ENCODE measurements at regions not wholly inside any gene's neighbourhood (a gene's known extent, or its start where the extent isn't known, plus 50 kb on each side); places are given as distances from the start of the nearest gene placed in this dataset.
"Not testable (repeated sequence)": the region's sequence is repeated elsewhere in the genome, so short reads cannot be mapped to it uniquely, and the experiment has no call there.

DNA sequence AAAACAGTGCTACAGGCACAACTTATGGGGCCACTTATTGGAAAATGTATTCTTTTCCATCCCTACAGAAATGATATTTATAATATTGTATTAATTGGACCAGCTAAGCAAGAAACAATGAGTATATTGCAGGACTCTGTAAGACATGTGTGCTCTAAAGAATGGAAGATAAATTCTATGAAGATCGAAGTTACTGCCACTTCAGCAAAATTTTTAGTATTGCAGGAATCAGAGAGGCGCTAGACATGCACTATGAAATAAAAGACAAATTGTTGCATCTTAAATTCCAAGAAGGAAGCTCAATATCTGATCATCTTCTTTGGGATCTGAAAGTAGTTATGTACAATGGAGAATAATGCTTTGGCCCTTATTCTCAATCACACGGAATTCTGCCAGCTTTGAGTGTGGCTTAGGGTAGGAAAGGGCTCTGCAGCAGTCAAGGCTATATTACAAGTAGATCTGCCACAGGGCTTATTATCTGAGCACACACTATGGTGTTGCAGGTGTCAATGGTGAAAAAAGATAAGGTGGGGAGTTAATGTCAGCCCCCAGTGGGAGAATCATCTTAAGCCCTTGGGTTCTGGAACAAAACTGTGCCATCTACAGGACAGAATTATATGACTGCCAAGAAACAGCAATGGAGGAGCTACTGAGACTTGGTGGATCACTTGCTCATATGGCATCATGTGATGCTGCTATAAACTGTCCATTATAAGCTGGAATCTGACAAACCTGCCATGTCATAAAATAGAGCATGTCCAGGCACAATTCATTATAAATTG lies 334.0 kb upstream of the NDST3 start:
- DNase-seq, result no peak

DNA sequence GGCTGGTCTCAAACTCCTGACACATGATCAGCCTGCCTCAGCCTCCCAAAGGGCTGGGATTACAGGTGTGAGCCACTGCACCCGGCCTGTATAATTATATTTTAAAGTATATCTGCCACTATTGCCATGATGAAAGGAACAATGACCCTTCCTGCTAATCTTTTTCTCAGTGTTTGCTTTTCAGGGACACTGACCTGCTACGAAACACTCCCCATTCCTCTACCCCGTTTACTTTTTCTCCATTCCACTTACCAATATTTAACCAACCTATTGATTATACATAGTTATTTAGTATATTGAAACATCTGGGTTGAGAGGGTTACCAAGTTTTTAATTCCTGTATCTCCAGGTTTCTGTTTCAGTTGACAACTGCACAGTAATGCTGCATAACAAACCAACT lies 331.9 kb upstream of the NDST3 start:
- DNase-seq, result no peak

DNA sequence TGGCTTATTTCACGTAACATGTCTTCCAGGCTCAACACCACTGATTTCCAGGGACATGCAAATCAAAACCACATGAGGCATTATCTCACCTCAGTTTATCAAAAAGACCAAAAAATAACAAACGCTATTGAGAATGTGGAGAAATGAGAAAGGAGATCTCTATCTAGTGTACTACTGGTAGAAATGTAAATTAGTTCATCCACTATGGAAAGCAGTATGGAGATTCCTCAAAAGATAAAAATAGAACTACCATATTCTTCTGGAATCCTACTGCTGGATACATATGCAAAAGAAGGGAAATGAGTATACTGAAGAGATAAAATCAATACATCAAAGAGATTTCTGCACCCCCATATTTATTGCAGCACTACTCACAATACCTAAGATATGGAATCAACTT lies 329.6 kb upstream of the NDST3 start:
- DNase-seq, result no peak

DNA sequence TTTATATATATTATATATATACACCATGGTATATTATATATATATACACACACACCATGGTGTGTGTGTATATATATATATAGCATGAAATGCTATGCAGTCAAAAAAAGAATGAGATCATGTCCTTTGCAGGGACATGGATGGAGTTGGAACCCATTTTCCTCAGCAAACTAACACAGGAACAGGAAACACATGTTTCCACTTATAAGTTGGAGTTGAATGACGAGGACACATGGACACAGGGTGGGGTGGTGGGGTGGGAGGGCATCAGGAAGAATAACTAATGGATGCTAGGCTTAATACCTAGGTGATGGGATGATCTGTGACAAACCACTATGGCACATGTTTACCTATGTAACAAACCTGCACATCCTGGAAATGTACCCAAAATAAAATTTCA lies 293.6 kb upstream of the NDST3 start:
- DNase-seq, result no peak

DNA sequence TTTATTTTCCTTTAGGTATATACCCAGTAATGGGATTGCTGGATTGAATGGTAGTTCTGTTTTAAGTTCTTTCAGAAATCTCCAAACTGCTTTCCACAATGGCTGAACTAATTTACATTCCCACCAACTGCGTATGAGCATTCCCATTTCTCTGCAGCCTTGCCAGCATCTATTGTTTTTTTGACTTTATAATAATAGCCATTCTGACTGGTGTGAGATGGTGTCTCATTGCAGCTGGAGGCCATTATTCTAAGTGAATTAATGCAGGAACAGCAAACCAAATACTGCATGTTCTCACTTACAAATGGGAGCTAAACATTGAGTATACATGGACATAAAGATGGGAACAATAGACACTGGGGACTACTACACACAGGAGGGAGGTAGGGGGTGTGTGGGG lies 288.9 kb upstream of the NDST3 start:
- DNase-seq, result not testable (repeated sequence)

DNA sequence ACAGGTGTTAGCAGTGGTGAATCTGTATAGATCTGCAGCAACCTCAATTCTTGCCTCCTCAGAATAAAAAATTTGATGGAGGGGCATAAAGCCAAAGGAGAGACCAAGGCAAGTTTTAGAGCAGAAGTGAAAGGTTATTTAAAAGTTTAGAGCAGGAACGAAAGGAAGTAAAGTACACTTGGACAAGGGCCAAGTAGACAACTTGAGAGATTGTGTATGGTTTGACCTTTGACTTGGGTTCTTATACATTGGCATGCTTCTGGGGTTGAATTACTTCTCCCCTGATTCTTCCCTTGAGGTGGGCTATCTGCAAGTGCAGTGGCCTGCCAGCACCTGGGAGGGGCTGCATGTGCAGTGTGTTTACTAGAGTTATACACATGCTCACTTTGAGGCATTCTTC lies 278.8 kb upstream of the NDST3 start:
- no peak for DNase-seq

DNA sequence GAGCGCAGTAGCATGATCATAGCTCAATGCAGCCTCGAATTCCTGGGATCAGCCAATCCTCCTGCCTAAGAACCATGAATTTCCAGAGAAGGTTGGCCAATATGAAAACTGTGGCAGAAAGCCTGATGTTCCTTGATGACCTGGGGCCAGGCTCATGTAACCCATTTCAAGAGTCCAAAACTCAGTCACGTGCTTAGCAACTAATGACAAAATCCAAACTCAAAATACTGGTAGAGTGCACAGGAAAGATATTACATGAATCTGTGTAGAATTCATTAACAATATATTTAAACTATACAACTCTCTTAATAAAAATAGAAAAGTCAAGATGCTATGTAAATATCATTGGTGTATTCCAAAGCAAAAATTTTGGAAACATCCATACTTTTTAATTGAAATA lies 265.7 kb upstream of the NDST3 start:
- DNase-seq, result no peak

DNA sequence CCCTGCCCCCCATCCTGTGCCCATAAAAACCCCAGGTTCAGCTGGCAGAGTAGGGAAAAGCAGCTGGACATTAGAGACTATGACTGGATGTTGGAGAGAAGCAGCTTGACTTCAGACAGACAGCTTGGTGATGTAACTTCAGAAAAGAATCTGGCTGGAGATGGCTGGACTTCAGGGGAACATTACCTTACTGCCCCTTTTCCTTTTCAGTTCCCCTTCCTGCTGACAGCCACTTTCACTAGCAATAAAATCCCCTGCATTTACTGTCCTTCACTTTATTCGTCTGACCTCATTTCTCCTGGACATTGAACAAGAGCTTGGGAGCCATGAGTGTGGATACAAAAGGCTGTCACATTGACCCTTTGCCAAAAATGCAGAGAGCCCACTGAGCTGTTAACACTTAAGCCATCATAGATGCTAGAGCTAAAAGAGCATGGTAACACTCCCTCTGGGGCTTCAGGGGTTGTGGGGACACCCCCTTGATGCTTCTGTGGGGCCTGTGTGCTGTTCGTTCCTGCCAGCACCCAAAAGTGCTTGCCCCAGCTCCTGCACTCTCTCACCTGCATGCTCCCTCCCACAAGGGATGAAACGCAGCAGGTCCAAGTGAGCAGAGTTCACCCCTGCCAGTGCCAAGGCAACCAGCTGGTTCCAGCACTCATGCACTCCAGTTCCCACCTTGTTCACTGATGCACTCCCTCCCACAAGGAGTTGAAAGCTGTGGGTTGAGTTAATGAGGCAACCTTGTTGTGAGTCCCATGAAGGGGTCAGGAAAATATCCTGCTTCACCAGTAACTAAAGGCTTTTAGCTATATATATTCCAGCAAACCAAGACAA lies 263.8 kb upstream of the NDST3 start:
- no peak for DNase-seq

DNA sequence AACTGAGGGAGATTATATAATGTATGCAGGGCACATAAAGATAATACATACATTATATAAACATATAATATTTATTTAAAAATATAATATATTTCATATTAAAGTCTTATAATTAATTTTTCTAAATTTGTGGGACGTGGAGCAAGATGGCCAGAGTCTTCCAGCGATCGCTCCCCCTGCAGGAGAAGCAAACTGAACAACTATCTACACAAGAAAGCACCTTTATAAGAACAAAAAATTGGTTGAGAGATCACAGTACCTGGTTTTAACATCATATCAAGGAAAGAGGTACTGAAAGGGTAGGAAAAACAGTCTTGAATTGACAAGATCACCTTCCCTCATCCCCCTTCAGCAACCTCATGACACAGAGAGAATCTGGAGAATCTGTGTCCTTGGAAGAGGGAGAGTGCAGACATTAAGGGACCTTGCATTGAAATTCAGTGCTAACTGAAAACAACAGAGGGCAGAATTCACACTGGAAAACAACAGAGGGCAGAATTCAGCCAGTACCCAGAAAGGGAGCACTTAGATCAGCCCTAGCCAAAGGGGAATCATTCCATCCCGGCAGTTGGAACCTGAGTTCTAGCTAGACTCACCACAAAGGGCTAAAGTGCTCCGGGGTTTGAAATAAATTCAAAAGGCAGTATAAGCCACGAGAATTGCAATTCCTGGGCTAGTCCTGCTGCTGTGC lies 262.5 kb upstream of the NDST3 start:
- DNase-seq, result no peak

DNA sequence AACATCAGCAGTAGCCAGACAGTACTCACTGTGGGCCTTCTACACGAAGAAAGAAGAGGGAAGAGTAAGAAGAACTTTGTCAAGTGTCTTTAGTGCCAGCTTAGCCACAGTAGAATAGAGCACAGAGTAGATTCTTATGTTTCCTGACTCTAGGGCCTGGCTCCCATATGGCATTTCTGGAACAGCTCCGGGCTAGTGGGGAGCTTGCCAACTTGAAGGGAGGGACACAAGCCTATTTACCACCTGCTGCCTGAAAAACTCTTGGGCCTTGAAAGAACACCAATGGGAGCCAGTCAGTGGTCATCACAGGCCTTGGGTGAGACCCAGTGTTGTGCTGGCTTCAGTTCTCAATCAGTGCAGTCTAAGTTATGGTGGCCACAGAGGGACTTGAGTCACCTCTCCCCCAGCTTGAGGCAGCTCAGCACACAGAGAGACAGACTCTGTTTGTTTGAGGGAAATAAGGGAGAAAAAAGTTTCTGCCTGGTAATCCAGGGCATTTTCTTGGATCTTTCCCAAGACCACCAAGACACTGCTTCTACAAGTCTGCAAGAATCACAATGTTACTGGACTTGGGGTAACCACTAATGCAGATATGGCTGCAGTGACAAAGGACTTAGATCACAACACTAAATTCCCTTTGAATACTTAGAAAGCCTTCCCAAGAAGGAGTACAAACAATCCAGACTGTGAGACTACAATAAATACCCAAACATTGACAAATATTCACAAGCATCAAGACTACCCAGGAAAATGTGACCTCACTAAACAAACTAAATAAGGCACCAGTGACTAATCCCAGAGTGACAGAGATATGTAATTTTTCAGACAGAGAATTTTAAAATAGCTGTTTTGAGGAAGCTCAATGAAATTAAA lies 261.0 kb upstream of the NDST3 start:
- DNase-seq, result no peak

DNA sequence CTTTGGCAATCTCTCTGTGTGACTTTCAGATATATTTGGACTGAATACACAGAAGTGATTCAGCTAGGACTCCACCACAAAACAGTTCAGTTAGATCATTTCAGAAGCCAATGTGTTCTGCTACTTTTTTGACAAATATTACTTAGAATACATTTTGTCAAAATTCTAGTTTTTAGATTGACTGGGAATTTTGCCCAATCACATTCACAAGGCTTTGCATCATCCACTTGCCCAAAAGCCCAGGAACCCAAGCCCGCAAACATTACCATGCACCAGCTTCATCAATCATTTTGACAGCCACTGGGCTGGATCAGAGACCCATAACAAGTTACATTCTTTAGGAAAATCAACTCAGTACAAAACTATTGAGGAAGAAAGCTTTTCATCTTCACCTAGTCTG lies 256.6 kb upstream of the NDST3 start:
- no peak for DNase-seq

DNA sequence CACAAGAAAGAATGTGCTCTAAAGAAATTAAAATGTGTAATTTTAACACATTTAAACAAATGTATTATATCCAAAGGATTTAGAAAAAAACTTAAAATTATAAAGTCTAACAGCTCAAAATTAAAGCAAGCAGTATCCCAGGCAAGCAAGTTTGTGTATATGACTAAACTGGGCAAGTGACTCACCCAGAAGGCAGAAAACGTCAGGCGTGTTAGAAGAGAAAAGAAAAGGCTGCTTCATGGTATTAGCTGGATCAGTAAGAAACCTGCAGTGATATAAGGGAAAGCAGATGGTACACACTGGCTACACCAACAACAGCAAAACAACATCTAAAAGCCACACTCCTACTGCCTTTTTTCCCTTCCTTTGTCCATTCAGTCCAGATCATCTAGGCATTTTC lies 250.6 kb upstream of the NDST3 start:
- no peak for DNase-seq

DNA sequence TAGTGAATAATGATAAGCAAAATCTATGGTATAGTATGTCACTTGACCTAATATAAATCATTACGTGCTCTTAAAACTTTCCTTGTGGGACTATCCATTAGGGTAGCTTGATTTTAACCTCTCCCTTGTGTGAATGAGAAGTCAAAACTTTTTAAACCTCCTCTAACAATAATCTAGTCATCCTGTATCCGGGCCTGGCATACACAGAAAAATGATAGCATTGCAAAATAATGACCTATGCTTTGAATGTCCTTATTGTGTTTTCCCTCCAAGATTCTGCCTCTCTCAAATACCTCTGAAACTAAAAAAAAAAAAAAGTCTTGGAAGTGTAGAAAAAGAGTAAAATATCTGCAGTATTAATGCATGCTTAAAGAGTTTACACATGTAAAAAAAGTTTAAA lies 250.0 kb upstream of the NDST3 start:
- DNase-seq, result no peak

DNA sequence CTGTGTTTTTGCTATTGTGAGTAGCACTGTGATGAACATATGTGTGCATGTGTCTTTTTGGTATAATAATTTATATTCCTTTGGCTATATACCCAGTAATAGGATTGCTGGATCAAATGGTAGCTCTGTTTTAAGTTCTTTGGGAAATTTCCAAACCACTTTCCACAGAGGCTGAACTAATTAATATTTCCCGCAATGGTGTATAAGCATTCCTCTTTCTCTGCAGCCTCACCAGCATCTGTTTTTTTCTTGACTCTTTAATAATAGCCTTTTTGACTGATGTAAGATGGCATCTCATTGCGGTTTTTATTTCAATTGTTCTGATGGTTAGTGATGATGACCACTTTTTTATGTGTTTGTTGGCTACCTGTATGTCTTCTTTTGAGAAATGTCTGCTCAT lies 247.7 kb upstream of the NDST3 start:
- no peak for DNase-seq

DNA sequence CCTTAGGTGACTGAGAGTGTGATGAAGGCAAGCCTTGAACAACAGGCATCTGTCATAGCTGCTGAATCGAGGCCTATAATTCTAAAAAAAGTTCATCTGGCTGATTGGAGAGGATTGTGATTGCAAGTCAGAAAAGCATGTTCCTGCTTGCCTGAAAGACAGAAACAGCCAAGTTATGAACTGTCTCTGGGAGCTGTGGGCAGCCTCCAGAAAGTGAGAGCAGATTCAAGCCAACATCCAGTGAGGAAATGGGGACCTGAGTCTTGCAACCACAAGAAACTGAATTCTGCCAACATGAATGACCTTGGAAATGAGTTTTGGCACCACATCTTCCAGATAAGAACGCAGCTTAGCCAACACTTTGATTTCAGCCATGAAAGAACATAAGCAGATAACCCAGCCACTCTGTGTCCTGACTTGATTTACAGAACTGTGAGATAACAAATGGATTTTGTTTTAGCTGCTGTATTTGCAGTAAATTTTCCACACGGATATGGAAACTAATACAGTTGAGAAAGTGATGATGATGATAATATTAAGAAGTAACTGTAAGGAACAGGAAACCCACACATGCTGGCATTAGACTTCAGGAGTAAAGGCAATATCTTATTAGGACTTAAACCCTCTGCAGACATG lies 240.3 kb upstream of the NDST3 start:
- DNase-seq, result no peak

DNA sequence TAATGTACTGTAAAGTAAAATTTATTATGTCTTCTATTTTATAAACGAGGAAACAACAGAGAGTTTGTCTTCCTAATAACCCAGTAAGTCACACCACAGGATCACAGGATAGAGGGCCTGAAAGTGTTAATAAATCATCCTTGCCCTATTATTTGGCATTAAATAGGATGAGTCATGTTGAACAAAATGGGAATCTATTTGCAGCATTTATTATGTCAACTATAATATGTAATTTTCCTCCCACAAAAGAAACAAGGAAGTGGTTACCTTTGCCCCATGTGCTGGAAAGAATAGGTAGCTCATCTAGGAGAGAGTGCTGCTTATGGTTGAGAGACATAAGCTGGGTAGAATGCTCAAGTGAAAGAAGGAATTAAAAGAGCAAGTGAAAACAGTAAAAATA lies 237.6 kb upstream of the NDST3 start:
- no peak for DNase-seq

DNA sequence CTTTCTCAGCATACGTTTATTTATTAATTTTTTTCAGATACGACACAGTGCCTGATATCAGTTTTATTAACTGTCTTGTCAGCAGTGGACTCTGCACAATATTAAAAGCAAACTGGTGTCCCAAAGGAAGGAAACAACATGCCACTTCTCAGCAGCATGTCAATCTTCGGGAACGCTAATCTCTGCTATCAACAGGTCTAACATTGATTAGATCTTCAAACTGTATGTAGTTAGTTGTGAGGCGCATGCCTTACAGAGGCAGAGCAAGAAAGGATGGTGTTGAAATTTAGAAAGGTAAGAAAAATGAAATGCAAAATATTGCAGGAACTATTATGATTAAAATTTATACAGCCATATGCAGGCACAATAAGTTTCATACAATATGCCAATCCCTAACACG lies 233.7 kb upstream of the NDST3 start:
- no peak for DNase-seq

DNA sequence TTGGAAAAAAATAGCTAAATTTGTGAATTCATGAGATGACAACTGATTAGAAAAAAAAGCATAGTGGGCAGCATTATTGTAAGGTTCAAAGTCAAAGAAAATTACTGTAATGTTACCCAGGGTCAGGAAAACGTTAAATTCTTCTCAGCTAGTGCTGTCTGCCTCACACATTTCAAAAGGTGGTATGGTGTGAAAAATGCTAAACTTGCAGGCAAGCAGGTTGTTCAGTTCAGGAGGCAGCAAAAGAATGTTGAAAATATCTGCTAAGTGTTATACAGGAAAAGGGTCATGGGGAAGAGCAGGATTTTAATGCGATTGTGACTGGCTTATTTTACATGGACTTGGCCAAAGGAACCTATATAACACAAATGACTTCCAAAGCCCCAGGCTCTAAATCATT lies 232.5 kb upstream of the NDST3 start:
- DNase-seq, result no peak

DNA sequence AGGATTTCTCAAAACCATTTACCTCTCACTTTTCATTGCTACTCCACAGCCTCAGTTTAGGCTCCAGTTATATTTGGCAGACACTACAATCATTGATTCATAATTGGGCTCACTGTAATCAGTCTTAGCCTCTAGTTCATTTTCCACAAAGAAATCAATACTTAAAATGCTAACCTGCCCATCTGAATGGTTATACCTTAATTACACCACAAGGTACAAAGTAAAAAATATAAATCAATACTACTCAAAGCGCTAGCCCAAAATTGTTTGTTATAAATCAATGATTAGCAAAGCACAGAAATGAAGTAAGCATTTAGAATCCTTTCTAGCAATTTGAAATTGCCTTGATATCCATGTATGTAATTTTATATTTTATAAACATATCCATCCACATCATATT lies 222.6 kb upstream of the NDST3 start:
- DNase-seq, result no peak

DNA sequence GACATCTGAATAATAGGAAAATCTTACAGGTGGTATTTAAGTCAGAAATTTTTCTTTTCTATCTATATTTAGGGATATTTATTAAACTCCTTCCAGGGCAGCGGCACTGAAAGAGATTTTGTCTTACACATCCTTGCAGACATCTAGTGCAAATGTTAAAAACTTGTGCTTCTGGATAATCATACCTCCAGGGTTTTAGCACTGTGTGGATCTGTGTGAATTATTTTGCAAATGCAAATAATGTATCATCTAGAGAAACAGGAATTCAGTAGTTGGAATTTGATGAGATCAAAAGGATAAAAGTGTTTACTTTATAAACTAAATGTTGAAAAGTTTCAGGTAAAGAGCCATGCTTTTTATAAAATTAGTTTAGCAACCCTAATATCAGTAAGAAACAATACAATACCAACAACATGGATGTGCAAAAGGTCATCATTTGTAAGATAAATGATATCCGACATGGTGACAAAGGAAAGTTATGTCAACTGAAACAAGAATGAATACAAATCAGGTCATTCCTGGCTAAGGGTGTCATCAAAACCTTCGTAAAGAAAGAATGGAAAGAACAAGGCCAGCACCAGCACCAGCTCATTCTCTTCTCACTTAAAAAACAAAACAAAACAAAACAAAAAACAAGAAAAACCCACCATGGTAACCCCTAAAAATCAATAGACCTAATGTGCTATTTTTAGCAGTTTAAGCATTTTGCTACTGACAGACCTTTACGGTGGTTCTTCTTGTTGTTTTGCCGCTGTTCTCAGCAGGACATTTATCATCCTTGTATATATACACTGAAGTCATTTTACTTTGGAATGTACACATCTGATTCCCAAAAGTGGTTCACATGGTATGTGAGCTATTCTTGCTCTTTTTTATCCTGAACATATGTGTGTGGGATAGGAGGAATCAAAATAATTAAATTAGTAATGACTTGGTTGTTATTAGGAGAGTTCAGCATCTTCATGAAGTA lies 219.7 kb upstream of the NDST3 start:
- no peak for DNase-seq

DNA sequence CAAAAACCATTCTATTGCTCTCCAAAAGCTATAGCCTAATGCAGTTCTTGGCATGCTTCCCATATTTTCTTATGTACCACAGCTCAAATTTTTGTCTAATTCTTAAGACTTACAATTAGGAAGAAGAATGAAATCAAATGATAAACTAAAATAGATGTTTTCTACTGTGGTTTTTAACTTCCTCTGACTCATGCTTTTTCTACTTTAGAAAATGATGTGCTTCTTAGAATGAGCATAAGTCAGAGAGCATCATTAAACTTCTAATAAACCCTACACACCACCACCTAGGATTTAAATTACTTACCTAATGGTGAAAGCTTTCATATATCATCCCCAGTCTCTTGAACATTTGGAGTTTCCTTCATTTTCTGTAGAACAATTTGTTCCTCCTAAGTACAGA lies 217.0 kb upstream of the NDST3 start:
- DNase-seq, result no peak
